ENCODE measurements at regions not wholly inside any gene's neighbourhood (a gene's known extent, or its start where the extent isn't known, plus 50 kb on each side); places are given as distances from the start of the nearest gene placed in this dataset.

GRCh38 chrX:141467442-141467841, 117.1 kb downstream of the SPANXA1 start:
- 75% methylated on average over 4 of the region's 4 CpGs for WGBS
- H3K9me3 ChIP-seq (ENCODE audit: control insufficient read depth in 4 of 4, low read length in 3 of 4), result peaks cover 0 to 4% (median 0%) of the 10 kb centered on the region in 4 donors

GRCh38 chrX:141455103-141455502, 129.4 kb downstream of the SPANXA1 start:
- Histone ChIP-seq H3K36me3 (ENCODE audit: control insufficient read depth in 4 of 4, insufficient read depth in 3 of 4, low read depth in 1 of 4, low read length in 3 of 4) (no peaks in the 10 kb centered on the region), H3K27ac (ENCODE audit: low read depth in 1 of 2, low read length in 2 of 2) (no peak overlapping the region), H3K4me1 (ENCODE audit: control insufficient read depth in 4 of 4, insufficient read depth in 4 of 4, low read length in 3 of 4) (no peaks in the 10 kb centered on the region), H3K9ac (ENCODE audit: low read depth in 1 of 2, low read length in 2 of 2) (no peak overlapping the region), H3K4me3 (ENCODE audit: low read depth in 1 of 3, low read length in 3 of 3) (no peak overlapping the region), H3K9me3 (ENCODE audit: control insufficient read depth in 4 of 4, low read length in 3 of 4) (no peaks in the 10 kb centered on the region), H3K27me3 (ENCODE audit: control insufficient read depth in 4 of 4, insufficient read depth in 4 of 4, low read length in 3 of 4) (no peaks in the 10 kb centered on the region)
- no peak for TF ChIP-seq FOXA1 (IDR thresholded peaks at IDR 0.05)
- 98% methylated on average over 2 of the region's 2 CpGs for WGBS
- DNase-seq (ENCODE audit: low spot score), result no peak

More at GRCh38 chrX:141467442-141467841, 117.1 kb downstream of the SPANXA1 start:
- Histone ChIP-seq H3K27ac (ENCODE audit: low read depth in 1 of 2, low read length in 2 of 2) (no peak overlapping the region), H3K9ac (ENCODE audit: low read depth in 1 of 2, low read length in 2 of 2) (no peak overlapping the region), H3K36me3 (ENCODE audit: control insufficient read depth in 4 of 4, insufficient read depth in 3 of 4, low read depth in 1 of 4, low read length in 3 of 4) (no peaks in the 10 kb centered on the region), H3K4me1 (ENCODE audit: control insufficient read depth in 4 of 4, insufficient read depth in 4 of 4, low read length in 3 of 4) (no peaks in the 10 kb centered on the region), H3K4me3 (ENCODE audit: low read depth in 1 of 3, low read length in 3 of 3) (no peak overlapping the region), H3K27me3 (ENCODE audit: control insufficient read depth in 4 of 4, insufficient read depth in 4 of 4, low read length in 3 of 4) (no peaks in the 10 kb centered on the region)
- TF ChIP-seq SP1 (IDR thresholded peaks at IDR 0.05) (no peak), HNF4G (IDR thresholded peaks at IDR 0.05) (no peak), ZBTB33 (IDR thresholded peaks at IDR 0.05) (no peak), YY1 (IDR thresholded peaks at IDR 0.05) (no peak), CTCF (IDR thresholded peaks at IDR 0.05; ENCODE audit: low read depth, low read length, missing input control) (no peak)
- no peak for DNase-seq (ENCODE audit: low spot score)

- WGBS, result 93% methylated on average over 2 of the region's 2 CpGs
- DNase-seq (ENCODE audit: low spot score), result no peak
- no peak overlapping the region for H3K4me3 ChIP-seq (ENCODE audit: low read depth in 1 of 3, low read length in 3 of 3)
These were observed 140.6 kb downstream of the SPANXA1 start for GRCh38 chrX:141443922-141444321.

More at GRCh38 chrX:141443922-141444321, 140.6 kb downstream of the SPANXA1 start:
- H3K27me3 ChIP-seq (ENCODE audit: control insufficient read depth in 4 of 4, insufficient read depth in 4 of 4, low read length in 3 of 4), result no peaks in the 10 kb centered on the region
- no peaks in the 10 kb centered on the region for H3K36me3 ChIP-seq (ENCODE audit: control insufficient read depth in 4 of 4, insufficient read depth in 3 of 4, low read depth in 1 of 4, low read length in 3 of 4)
- no peaks in the 10 kb centered on the region for H3K4me1 ChIP-seq (ENCODE audit: control insufficient read depth in 4 of 4, insufficient read depth in 4 of 4, low read length in 3 of 4)
- no peak overlapping the region for H3K9ac ChIP-seq (ENCODE audit: low read depth in 1 of 2, low read length in 2 of 2)
- no peak overlapping the region for H3K27ac ChIP-seq (ENCODE audit: low read depth in 1 of 2, low read length in 2 of 2)
- peaks cover 0 to 4% (median 1%) of the 10 kb centered on the region in 4 donors for H3K9me3 ChIP-seq (ENCODE audit: control insufficient read depth in 4 of 4, low read length in 3 of 4)
- no peak for TF ChIP-seq ATF3 (IDR thresholded peaks at IDR 0.05)
- TF ChIP-seq FOXA1 (IDR thresholded peaks at IDR 0.05), result no peak
- no peak for TF ChIP-seq MAX (IDR thresholded peaks at IDR 0.05)
- TF ChIP-seq RXRA (IDR thresholded peaks at IDR 0.05), result no peak
- no peak for TF ChIP-seq REST (IDR thresholded peaks at IDR 0.05)

All from liver (tissue), 8 donors.